IMR-90 (cell line): ENCODE measurements at regions not wholly inside any gene's neighbourhood (a gene's known extent, or its start where the extent isn't known, plus 50 kb on each side); places are given as distances from the start of the nearest gene placed in this dataset.

Experiments
- ATAC-seq: fragments of 200-7000 bp; cut with Tn5 transposase; 2 replicates; pipeline ENCODE4 v1.9.1; 2020; ENCODE audit warnings: low read depth, mild to moderate bottlenecking, moderate library complexity
- BruUV-seq: library from RNA; stranded (reverse); fragments of 400-500 nt; replicated peaks from 2 replicates; lab custom pipeline; 2021; lab: Mats Ljungman, UMichigan
- CTCF ChIA-PET: fragments of 300-600 bp; formaldehyde crosslinking; extraction: SDS; loops from one replicate; lab custom pipeline; 2021; ENCODE audit warnings: antibody characterized with exemption; lab: Yijun Ruan, JAX
- POLR2A ChIA-PET: fragments of 300-600 bp; sonication (Branson Sonifier 250); formaldehyde crosslinking; loops from one replicate; lab custom pipeline; 2022; ENCODE audit warnings: antibody characterized with exemption; ENCODE audit not compliant: unreplicated experiment; lab: Charles Lee
- DNase-seq: peaks from one replicate; pipeline ENCODE4 v3.0.0; 2013
- H2AFZ ChIP-seq: replicated peaks from 2 replicates; pipeline ENCODE3; 2013; ENCODE audit warnings: low read length, mild to moderate bottlenecking; ENCODE audit not compliant: poor library complexity
- H2AK5ac ChIP-seq: 2 replicates; pipeline ENCODE4 v1.6.1; 2013; ENCODE audit warnings: low read depth, low read length, inconsistent platforms
- H2AK9ac ChIP-seq: replicated peaks from 2 replicates; pipeline ENCODE3; 2013; ENCODE audit warnings: mild to moderate bottlenecking, low read depth, low read length, moderate library complexity; ENCODE audit not compliant: poor library complexity
- H2BK120ac ChIP-seq: 2 replicates; pipeline ENCODE4 v1.6.1; 2013; ENCODE audit warnings: low read depth, low read length, inconsistent platforms
- H2BK15ac ChIP-seq: 3 replicates; pipeline ENCODE4 v1.6.1; 2013; ENCODE audit warnings: low read depth, low read length, inconsistent platforms
- H2BK20ac ChIP-seq: 2 replicates; pipeline ENCODE4 v1.6.1; 2013; ENCODE audit warnings: low read depth, mild to moderate bottlenecking, inconsistent platforms, low read length, moderate library complexity
- H2BK5ac ChIP-seq: 2 replicates; pipeline ENCODE4 v1.6.1; 2013; ENCODE audit warnings: mild to moderate bottlenecking, low read depth, low read length, inconsistent platforms; ENCODE audit not compliant: poor library complexity, severe bottlenecking
- H3K14ac ChIP-seq: replicated peaks from 2 replicates; pipeline ENCODE4 v1.6.1; 2013; ENCODE audit warnings: low read depth, low read length, inconsistent platforms
- H3K18ac ChIP-seq: 2 replicates; pipeline ENCODE4 v1.6.1; 2013; ENCODE audit warnings: low read depth, low read length, control low read depth
- H3K23ac ChIP-seq: 2 replicates; pipeline ENCODE4 v1.6.1; 2013; ENCODE audit warnings: low read depth, low read length, inconsistent platforms
- H3K27ac ChIP-seq: 2 replicates; pipeline ENCODE4 v1.5.1; 2013; ENCODE audit warnings: mild to moderate bottlenecking, control low read depth, low read length; ENCODE audit not compliant: insufficient read depth
- H3K27me3 ChIP-seq: 2 replicates; pipeline ENCODE4 v1.6.1; 2013; ENCODE audit warnings: low read length; ENCODE audit not compliant: control insufficient read depth, insufficient read depth
- H3K36me3 ChIP-seq: 2 replicates; pipeline ENCODE4 v1.6.1; 2013; ENCODE audit warnings: low read length, mixed read lengths; ENCODE audit not compliant: control insufficient read depth, insufficient read depth
- H3K4ac ChIP-seq: 2 replicates; pipeline ENCODE4 v1.6.1; 2013; ENCODE audit warnings: low read depth, low read length, inconsistent platforms
- H3K4me1 ChIP-seq: 2 replicates; pipeline ENCODE4 v1.6.1; 2013; ENCODE audit warnings: low read length, mixed read lengths; ENCODE audit not compliant: control insufficient read depth, insufficient read depth
- H3K4me2 ChIP-seq: 2 replicates; pipeline ENCODE4 v1.6.1; 2013; ENCODE audit warnings: low read depth, mild to moderate bottlenecking, control low read depth, low read length, moderate library complexity
- H3K4me3 ChIP-seq: 2 replicates; pipeline ENCODE4 v1.5.1; 2013; ENCODE audit warnings: low read depth, mild to moderate bottlenecking, control low read depth, low read length, moderate library complexity; ENCODE audit not compliant: insufficient read depth
- H3K56ac ChIP-seq: 2 replicates; pipeline ENCODE4 v1.6.1; 2013; ENCODE audit warnings: low read length, inconsistent platforms; ENCODE audit not compliant: insufficient read depth; ENCODE audit errors: extremely low read depth
- H3K79me1 ChIP-seq, 2 experiments: 2 replicates each; pipeline ENCODE4 v1.6.1; 2013; ENCODE audit warnings: low read length in 2 of 2, inconsistent platforms in 1 of 2, low read depth in 1 of 2
- H3K9ac ChIP-seq: 2 replicates; pipeline ENCODE4 v1.6.1; 2013; ENCODE audit warnings: low read depth, low read length, control low read depth
- H3K9me1 ChIP-seq: 2 replicates; pipeline ENCODE4 v1.6.1; 2013; ENCODE audit warnings: low read length, inconsistent platforms; ENCODE audit not compliant: insufficient read depth
- H3K9me3 ChIP-seq: 2 replicates; pipeline ENCODE4 v1.6.1; 2013; ENCODE audit warnings: low read length; ENCODE audit not compliant: control insufficient read depth, insufficient read depth
- H4K20me1 ChIP-seq: 2 replicates; pipeline ENCODE4 v1.6.1; 2013; ENCODE audit warnings: low read length, inconsistent platforms; ENCODE audit not compliant: insufficient read depth
- H4K5ac ChIP-seq: 2 replicates; pipeline ENCODE4 v1.6.1; 2013; ENCODE audit warnings: mild to moderate bottlenecking, low read depth, low read length, control low read depth
- H4K8ac ChIP-seq, 2 experiments: 2 replicates each; pipeline ENCODE4 v1.6.1; 2013; ENCODE audit warnings: low read depth in 2 of 2, low read length in 2 of 2, control low read depth in 1 of 2, inconsistent platforms in 1 of 2
- H4K91ac ChIP-seq: 2 replicates; pipeline ENCODE4 v1.6.1; 2013; ENCODE audit warnings: low read depth, low read length, inconsistent platforms; ENCODE audit not compliant: insufficient read depth
- CHD1 ChIP-seq: IDR thresholded peaks from 2 replicates; pipeline ENCODE4 v1.6.1; 2012; ENCODE audit warnings: low read depth, low read length, improper control_type of control experiment
- CTCF ChIP-seq: conservative IDR thresholded peaks from 2 replicates; pipeline ENCODE4 v1.5.1; 2012; ENCODE audit warnings: mild to moderate bottlenecking, low read depth, low read length, improper control_type of control experiment
- FOS ChIP-seq: fragments of 150-350 bp; IDR thresholded peaks from 2 replicates; pipeline ENCODE4 v1.6.1; 2016; ENCODE audit warnings: low read depth, low read length
- MAFK ChIP-seq: IDR thresholded peaks from 2 replicates; pipeline ENCODE4 v1.6.1; 2012; ENCODE audit warnings: low read depth, low read length, improper control_type of control experiment
- MAZ ChIP-seq: IDR thresholded peaks from 2 replicates; pipeline ENCODE4 v1.6.1; 2012; ENCODE audit warnings: low read depth, mild to moderate bottlenecking, low read length, improper control_type of control experiment, moderate library complexity, borderline replicate concordance
- MXI1 ChIP-seq: IDR thresholded peaks from 2 replicates; pipeline ENCODE4 v1.6.1; 2012; ENCODE audit warnings: low read depth, mild to moderate bottlenecking, low read length, moderate library complexity, borderline replicate concordance
- NFE2L2 ChIP-seq: fragments of 150-350 bp; IDR thresholded peaks from 2 replicates; pipeline ENCODE4 v1.6.1; 2016; ENCODE audit warnings: low read depth, mild to moderate bottlenecking, low read length
- RAD21 ChIP-seq: IDR thresholded peaks from 2 replicates; pipeline ENCODE4 v1.6.1; 2012; ENCODE audit warnings: low read length, improper control_type of control experiment
- RCOR1 ChIP-seq: IDR thresholded peaks from 2 replicates; pipeline ENCODE4 v1.6.1; 2012; ENCODE audit warnings: mild to moderate bottlenecking, low read length, improper control_type of control experiment; ENCODE audit not compliant: insufficient replicate concordance
- SMC3 ChIP-seq: fragments of 150-350 bp; IDR thresholded peaks from 2 replicates; pipeline ENCODE4 v1.6.1; 2016; ENCODE audit warnings: low read depth, mild to moderate bottlenecking, antibody characterized with exemption, low read length, moderate library complexity
- USF2 ChIP-seq: fragments of 150-350 bp; IDR thresholded peaks from 2 replicates; pipeline ENCODE4 v1.6.1; 2017; ENCODE audit warnings: mild to moderate bottlenecking, antibody characterized with exemption, low read length, low read depth
- WGBS, 2 experiments: methylation state at CpG; one replicate each; pipeline versions ENCODE4 v1.1.5 to v1.1.7; 2013; ENCODE audit warnings: missing lambda C conversion rate in 2 of 2; ENCODE audit not compliant: insufficient read length in 1 of 2; ENCODE audit errors: extremely low coverage in 2 of 2; 5-methylcytosine and 5-hydroxymethylcytosine counted together
- dilution Hi-C: fragments of 300-500 bp; cut with HindIII; formaldehyde crosslinking; loops from one replicate; pipeline ENCODE4 v1.14.3; 2018; ENCODE audit warnings: low sequenced_read_pairs; ENCODE audit not compliant: unreplicated experiment
- in situ Hi-C: fragments of 300-500 bp; cut with MboI; formaldehyde crosslinking; loops from 3 replicates; pipeline ENCODE4 v1.14.3; 2019; ENCODE audit warnings: low sequenced_read_pairs, inconsistent platforms, mixed read lengths
- intact Hi-C: fragments of 100-400 bp; cut with micrococcal nuclease; formaldehyde crosslinking; loops from 2 replicates; pipeline ENCODE4 v1.10.0; 2022

- in situ Hi-C loops = no loop called here
- Histone ChIP-seq H3K4ac (no peak overlapping the region), H4K5ac (no peak overlapping the region), H3K23ac (no peak overlapping the region), H3K9me1 (no peaks in the 10 kb centered on the region), H3K27ac (no peak overlapping the region), H3K79me1 (no peaks in the 10 kb centered on the region), H3K9ac (no peak overlapping the region), H2AFZ (no peak overlapping the region), H4K91ac (no peak overlapping the region), H4K8ac (no peak overlapping the region), H2AK5ac (no peak overlapping the region), H3K14ac (no peak overlapping the region), H3K18ac (no peak overlapping the region), H2BK5ac (no peak overlapping the region), H3K4me1 (no peaks in the 10 kb centered on the region), H2BK20ac (no peak overlapping the region), H2BK120ac (no peak overlapping the region), H2BK15ac (no peak overlapping the region), H4K20me1 (no peaks in the 10 kb centered on the region), H2AK9ac (no peak overlapping the region), H3K4me2 (no peak overlapping the region), H3K9me3 (peaks cover 8% of the 10 kb centered on the region), H3K36me3 (no peaks in the 10 kb centered on the region), H3K56ac (no peak overlapping the region), H3K4me3 (no peak overlapping the region), H3K27me3 (no peaks in the 10 kb centered on the region)
- CTCF ChIA-PET = no interaction called here
- intact Hi-C loops = no loop called here
- POLR2A ChIA-PET = no interaction called here
- dilution Hi-C loops = no loop called here
- TF ChIP-seq MAFK (no peak), MAZ (no peak), CTCF (no peak), NFE2L2 (no peak), FOS (no peak), CHD1 (no peak), SMC3 (no peak), MXI1 (no peak), RCOR1 (no peak), USF2 (no peak), RAD21 (no peak)
- no TSS peak for BruUV-seq
- ATAC-seq = no peak
- WGBS, 2 experiments = no CpG with 5 or more reads among the region's 3 CpGs
- no peak for DNase-seq
Observed at GRCh38 chr18:71326826-71327225, 1038.0 kb downstream of the SOCS6 start.
